ENCODE measurements at regions not wholly inside any gene's neighbourhood (a gene's known extent, or its start where the extent isn't known, plus 50 kb on each side); places are given as distances from the start of the nearest gene placed in this dataset.

DNA sequence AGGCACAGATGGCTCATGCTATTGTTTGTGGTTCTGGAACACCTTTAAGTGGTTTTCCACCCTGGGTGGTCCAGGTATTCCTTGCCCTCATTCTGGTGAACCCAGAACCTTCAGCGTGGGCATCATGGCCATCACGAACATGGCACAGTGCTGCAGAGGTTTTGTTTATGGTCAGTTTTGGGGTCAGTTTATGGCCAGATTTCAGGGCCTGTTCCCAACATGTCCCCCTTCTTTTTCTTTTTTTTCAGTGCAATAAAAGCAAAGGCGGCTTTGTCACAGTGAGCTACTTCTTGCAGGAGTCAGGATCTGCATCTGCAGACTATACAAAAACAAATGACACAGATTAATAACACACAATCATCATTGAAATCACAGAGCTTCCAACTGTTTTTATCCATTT lies 1085.0 kb upstream of the ALCAM start:
- TF ChIP-seq, protein P1, sequence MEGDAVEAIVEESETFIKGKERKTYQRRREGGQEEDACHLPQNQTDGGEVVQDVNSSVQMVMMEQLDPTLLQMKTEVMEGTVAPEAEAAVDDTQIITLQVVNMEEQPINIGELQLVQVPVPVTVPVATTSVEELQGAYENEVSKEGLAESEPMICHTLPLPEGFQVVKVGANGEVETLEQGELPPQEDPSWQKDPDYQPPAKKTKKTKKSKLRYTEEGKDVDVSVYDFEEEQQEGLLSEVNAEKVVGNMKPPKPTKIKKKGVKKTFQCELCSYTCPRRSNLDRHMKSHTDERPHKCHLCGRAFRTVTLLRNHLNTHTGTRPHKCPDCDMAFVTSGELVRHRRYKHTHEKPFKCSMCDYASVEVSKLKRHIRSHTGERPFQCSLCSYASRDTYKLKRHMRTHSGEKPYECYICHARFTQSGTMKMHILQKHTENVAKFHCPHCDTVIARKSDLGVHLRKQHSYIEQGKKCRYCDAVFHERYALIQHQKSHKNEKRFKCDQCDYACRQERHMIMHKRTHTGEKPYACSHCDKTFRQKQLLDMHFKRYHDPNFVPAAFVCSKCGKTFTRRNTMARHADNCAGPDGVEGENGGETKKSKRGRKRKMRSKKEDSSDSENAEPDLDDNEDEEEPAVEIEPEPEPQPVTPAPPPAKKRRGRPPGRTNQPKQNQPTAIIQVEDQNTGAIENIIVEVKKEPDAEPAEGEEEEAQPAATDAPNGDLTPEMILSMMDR (IDR thresholded peaks at IDR 0.05; ENCODE audit: poor library complexity, severe bottlenecking) = no peak
- no peak for TF ChIP-seq EZH2 (IDR thresholded peaks at IDR 0.05; ENCODE audit: borderline replicate concordance, insufficient read depth, low read length, poor library complexity, severe bottlenecking)
- TF ChIP-seq, protein P2, sequence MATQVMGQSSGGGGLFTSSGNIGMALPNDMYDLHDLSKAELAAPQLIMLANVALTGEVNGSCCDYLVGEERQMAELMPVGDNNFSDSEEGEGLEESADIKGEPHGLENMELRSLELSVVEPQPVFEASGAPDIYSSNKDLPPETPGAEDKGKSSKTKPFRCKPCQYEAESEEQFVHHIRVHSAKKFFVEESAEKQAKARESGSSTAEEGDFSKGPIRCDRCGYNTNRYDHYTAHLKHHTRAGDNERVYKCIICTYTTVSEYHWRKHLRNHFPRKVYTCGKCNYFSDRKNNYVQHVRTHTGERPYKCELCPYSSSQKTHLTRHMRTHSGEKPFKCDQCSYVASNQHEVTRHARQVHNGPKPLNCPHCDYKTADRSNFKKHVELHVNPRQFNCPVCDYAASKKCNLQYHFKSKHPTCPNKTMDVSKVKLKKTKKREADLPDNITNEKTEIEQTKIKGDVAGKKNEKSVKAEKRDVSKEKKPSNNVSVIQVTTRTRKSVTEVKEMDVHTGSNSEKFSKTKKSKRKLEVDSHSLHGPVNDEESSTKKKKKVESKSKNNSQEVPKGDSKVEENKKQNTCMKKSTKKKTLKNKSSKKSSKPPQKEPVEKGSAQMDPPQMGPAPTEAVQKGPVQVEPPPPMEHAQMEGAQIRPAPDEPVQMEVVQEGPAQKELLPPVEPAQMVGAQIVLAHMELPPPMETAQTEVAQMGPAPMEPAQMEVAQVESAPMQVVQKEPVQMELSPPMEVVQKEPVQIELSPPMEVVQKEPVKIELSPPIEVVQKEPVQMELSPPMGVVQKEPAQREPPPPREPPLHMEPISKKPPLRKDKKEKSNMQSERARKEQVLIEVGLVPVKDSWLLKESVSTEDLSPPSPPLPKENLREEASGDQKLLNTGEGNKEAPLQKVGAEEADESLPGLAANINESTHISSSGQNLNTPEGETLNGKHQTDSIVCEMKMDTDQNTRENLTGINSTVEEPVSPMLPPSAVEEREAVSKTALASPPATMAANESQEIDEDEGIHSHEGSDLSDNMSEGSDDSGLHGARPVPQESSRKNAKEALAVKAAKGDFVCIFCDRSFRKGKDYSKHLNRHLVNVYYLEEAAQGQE (IDR thresholded peaks at IDR 0.05; ENCODE audit: borderline replicate concordance) = no peak
